ENCODE measurements at regions not wholly inside any gene's neighbourhood (a gene's known extent, or its start where the extent isn't known, plus 50 kb on each side); places are given as distances from the start of the nearest gene placed in this dataset.
"Not testable (repeated sequence)": the region's sequence is repeated elsewhere in the genome, so short reads cannot be mapped to it uniquely, and the experiment has no call there.

DNA sequence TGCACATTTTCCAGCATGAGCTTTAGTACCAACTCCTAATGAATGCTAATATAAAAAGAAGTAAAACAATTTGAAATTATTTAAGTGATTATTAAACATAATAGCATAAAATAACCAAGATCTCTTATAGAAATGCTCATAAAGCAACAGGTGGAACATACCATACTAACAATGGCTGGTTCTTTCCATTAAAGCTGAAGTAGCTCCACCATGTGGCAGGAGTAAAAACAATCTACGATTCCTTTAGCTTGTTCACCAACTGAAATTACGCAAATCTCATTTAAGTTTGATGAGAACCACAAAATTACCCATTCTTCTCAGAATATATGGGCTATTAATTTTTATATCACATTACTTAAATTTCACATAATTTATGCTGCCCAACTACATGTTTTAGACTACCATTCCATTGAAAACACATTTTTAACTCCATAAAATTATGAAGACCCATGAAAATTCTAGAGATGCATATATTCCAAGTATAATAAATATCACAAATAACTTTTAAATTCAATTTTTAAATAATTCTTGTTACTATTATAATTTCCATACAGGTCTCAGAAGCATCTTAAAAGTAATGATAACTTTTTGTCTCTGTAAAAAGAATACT lies 213.6 kb downstream of the DAD1 start:
- Histone ChIP-seq H3K4me3 (no peak overlapping the region), H3K27me3 (no peaks in the 10 kb centered on the region), H3K4me1 (peaks cover 13% of the 10 kb centered on the region), H3K9me3 (no peaks in the 10 kb centered on the region), H3K36me3 (no peaks in the 10 kb centered on the region), H3K27ac (no peak overlapping the region)
- TF ChIP-seq, protein P1, sequence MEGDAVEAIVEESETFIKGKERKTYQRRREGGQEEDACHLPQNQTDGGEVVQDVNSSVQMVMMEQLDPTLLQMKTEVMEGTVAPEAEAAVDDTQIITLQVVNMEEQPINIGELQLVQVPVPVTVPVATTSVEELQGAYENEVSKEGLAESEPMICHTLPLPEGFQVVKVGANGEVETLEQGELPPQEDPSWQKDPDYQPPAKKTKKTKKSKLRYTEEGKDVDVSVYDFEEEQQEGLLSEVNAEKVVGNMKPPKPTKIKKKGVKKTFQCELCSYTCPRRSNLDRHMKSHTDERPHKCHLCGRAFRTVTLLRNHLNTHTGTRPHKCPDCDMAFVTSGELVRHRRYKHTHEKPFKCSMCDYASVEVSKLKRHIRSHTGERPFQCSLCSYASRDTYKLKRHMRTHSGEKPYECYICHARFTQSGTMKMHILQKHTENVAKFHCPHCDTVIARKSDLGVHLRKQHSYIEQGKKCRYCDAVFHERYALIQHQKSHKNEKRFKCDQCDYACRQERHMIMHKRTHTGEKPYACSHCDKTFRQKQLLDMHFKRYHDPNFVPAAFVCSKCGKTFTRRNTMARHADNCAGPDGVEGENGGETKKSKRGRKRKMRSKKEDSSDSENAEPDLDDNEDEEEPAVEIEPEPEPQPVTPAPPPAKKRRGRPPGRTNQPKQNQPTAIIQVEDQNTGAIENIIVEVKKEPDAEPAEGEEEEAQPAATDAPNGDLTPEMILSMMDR (IDR thresholded peaks at IDR 0.05) = peak in 1 of 2 donors; percentile 45
- no peak for TF ChIP-seq EP300 (IDR thresholded peaks at IDR 0.05)
- DNase-seq (ENCODE audit: low spot score in 2 of 2) = no peak
- 4% methylated on average over 2 of the region's 2 CpGs for WGBS

DNA sequence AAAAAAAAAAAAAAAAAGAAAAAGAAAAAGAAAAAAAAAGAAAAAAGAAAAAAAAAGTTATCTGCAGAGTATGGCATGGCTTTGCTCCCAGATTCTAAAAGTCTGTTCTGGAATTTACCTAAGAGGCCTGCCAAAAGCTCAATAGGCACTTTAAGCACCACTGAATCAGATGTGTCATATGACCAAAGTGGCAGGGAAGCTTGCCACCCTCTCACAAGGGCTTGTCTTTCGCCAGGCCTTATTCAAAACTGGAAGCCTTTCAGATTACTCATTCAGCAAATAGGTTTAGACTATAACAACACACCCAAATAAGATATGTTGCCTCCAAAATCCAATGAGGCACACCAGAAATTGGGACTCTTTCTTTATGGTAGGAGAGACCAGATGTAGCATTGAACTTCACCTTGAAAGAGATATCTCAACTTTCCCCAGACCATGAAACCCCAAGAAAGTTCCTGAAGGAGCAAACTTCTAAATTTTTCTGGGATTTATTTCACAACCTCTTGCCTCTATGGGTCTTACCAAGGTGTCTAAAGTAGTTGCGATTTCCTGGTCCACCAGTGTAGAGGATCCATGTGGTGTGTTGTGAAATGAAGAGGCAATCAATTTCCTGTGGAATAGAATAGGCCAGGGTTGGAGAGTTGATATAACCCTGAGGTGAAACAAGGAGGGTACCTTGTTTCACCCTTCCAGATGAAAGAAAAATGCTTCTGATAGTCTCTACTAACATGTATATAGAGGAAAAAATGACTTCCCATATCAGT lies 218.8 kb downstream of the DAD1 start:
- Histone ChIP-seq H3K27ac (peak overlapping the region; percentile 73), H3K27me3 (no peaks in the 10 kb centered on the region), H3K4me1 (peaks cover 24% of the 10 kb centered on the region), H3K36me3 (no peaks in the 10 kb centered on the region), H3K4me3 (no peak overlapping the region), H3K9me3 (no peaks in the 10 kb centered on the region)
- no peak for DNase-seq (ENCODE audit: low spot score in 2 of 2)
- TF ChIP-seq POLR2AphosphoS5 (IDR thresholded peaks at IDR 0.05) = peak in 1 of 3 donors; percentile 19
- TF ChIP-seq EP300 (IDR thresholded peaks at IDR 0.05) = no peak
- WGBS = 54% methylated on average over 2 of the region's 2 CpGs

DNA sequence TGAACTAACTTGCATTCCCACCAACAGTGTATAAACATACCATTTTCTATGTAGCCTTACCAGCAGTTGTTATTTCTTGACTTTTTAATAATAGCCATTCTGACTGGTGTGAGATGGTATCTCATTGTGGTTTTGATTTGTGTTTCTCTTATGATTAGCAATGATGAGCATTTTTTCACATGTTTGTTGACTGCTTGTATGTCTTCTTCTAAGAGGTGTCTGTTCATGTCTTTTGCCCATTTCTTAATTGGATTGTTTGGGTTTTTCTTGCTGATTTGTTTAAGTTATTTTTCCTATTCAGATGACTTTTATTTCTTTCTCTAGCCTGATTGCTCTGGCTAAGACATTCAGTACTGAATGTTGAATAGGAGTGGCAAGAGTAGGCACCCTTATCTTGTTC lies 230.3 kb downstream of the DAD1 start:
- Histone ChIP-seq H3K9me3 (no peaks in the 10 kb centered on the region), H3K36me3 (no peaks in the 10 kb centered on the region), H3K4me1 (no peaks in the 10 kb centered on the region), H3K4me3 (no peak overlapping the region), H3K27ac (no peak overlapping the region), H3K27me3 (peaks cover 3% of the 10 kb centered on the region)
- TF ChIP-seq, protein P1 (IDR thresholded peaks at IDR 0.05) = no peak
- TF ChIP-seq EP300 (IDR thresholded peaks at IDR 0.05) (no peak), POLR2AphosphoS5 (IDR thresholded peaks at IDR 0.05) (no peak), POLR2A (IDR thresholded peaks at IDR 0.05) (no peak)
- DNase-seq (ENCODE audit: low spot score in 2 of 2) = no peak

DNA sequence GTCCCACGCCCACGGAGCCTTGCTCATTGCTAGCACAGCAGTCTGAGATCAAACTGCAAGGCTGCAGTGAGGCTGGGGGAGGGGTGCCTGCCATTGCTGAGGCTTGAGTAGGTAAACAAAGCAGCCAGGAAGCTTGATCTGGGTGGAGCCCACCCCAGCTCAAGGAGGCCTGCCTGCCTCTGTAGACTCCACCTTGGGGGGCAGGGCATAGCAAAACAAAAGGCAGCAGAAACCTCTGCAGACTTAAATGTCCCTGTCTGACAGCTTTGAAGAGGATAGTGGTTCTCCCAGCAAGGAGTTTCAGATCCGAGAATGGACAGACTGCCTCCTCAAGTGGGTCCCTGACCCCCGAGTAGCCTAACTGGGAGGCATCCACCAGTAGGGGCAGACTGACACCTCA lies 239.7 kb downstream of the DAD1 start:
- WGBS = 89% methylated on average over 2 of the region's 4 CpGs
- H3K27me3 ChIP-seq; H3K9me3 ChIP-seq; H3K4me3 ChIP-seq; H3K27ac ChIP-seq; H3K4me1 ChIP-seq; DNase-seq (ENCODE audit: low spot score in 2 of 2); H3K36me3 ChIP-seq: not testable (repeated sequence)

DNA sequence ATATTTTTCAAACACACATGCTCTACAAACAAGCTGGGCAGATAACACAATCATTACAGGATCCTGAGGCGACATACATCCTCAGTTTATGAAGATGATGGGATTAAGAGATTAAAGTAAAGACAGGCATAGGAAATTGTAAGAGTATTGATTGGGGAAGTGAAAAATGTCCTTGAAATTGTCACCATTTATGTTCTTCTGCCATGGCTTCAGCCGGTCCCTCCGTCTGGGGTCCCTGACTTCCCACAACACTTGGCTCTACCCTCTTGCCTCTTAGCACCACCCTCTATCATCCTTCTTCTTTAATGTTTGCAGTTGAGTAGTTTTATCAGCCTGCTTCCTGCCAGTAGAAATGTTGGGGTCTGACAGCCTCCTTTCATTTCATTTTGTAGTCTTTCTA lies 244.4 kb downstream of the DAD1 start:
- 85% methylated on average over 3 of the region's 3 CpGs for WGBS
- Histone ChIP-seq H3K9me3 (no peaks in the 10 kb centered on the region), H3K36me3 (no peaks in the 10 kb centered on the region), H3K27ac (no peak overlapping the region), H3K4me3 (no peak overlapping the region), H3K4me1 (peaks cover 10% of the 10 kb centered on the region), H3K27me3 (peaks cover 5% of the 10 kb centered on the region)
- no peak for DNase-seq (ENCODE audit: low spot score in 2 of 2)
- TF ChIP-seq POLR2A (IDR thresholded peaks at IDR 0.05) (no peak), POLR2AphosphoS5 (IDR thresholded peaks at IDR 0.05) (no peak), EP300 (IDR thresholded peaks at IDR 0.05) (no peak)
- TF ChIP-seq, protein P1 (IDR thresholded peaks at IDR 0.05) = no peak

DNA sequence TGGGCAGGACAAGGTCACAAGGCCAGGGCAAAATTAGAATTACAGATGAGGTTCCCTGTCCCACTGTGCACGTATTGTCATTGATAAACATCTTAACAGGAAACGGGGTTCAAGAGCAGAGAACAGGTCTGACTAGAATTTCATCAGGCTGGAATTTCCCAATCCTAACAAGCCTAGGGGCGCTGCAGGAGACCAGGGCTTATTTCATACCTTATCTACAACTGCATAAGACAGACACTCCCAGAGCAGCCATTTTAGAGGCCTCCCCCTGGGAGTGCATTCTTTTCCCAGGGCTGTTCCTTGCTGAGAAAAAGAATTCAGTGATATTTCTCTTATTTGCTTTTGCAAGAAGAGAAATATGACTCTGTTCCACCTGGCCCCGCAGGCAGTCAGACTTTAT lies 244.8 kb downstream of the DAD1 start:
- peaks cover 15% of the 10 kb centered on the region for H3K4me1 ChIP-seq
- not testable (repeated sequence) for H3K9me3 ChIP-seq; H3K27ac ChIP-seq; H3K27me3 ChIP-seq; H3K4me3 ChIP-seq; DNase-seq (ENCODE audit: low spot score in 2 of 2); H3K36me3 ChIP-seq
- WGBS = 73% methylated on average over 4 of the region's 4 CpGs

DNA sequence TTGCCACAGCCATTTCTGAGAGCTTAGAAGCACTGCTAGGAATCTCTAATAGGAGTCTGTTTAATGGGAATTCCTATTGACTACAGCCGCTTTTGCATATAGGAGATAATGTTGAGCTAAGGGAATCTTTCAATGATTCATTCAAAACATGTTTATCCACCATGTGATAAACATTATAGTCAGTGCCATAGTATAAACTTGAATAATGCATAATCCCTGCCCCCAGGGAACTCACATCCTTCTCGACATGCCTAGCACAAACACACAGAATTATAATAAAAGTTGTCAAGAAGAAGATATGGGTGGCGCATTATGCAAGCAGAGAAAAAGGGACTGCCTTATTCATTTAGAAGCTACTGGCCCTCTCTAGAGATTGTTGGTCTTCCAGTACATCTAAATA lies 248.0 kb downstream of the DAD1 start:
- no peaks in the 10 kb centered on the region for H3K36me3 ChIP-seq
- H3K4me1 ChIP-seq = peaks cover 35% of the 10 kb centered on the region
- H3K27me3 ChIP-seq = no peaks in the 10 kb centered on the region
- no peaks in the 10 kb centered on the region for H3K9me3 ChIP-seq
- TF ChIP-seq, protein P1 (IDR thresholded peaks at IDR 0.05) = no peak
- no peak for TF ChIP-seq POLR2AphosphoS5 (IDR thresholded peaks at IDR 0.05)
- TF ChIP-seq POLR2A (IDR thresholded peaks at IDR 0.05) = no peak
- H3K4me3 ChIP-seq = no peak overlapping the region
- no peak for DNase-seq (ENCODE audit: low spot score in 2 of 2)
- 55% methylated on average over 3 of the region's 3 CpGs for WGBS
- H3K27ac ChIP-seq = no peak overlapping the region
